ENCODE measurements at regions not wholly inside any gene's neighbourhood (a gene's known extent, or its start where the extent isn't known, plus 50 kb on each side); places are given as distances from the start of the nearest gene placed in this dataset.

DNA sequence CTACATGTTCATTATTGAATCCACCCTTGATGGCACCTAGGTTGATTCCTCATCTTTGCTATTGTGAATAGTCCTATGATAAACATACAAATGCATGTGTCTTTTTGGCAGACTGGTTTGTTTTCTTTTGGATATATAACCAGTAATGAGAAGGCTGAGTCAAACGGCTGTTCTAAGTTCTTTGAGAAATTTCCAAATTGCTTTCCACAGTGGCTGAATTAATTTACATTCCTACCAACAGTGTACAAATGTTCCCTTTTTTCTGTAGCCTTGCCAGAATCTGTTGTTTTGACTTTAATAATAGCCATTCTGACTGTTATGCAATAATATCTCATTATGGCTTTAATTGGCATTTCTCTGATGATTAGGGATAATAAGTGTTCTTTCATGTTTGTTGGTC is 184.9 kb downstream of the CASP12 start:
- Histone ChIP-seq H3K4me3 (no peak overlapping the region), H3K27ac (no peak overlapping the region)
- DNase-seq (ENCODE audit: low spot score) = no peak
- TF ChIP-seq, protein P1, sequence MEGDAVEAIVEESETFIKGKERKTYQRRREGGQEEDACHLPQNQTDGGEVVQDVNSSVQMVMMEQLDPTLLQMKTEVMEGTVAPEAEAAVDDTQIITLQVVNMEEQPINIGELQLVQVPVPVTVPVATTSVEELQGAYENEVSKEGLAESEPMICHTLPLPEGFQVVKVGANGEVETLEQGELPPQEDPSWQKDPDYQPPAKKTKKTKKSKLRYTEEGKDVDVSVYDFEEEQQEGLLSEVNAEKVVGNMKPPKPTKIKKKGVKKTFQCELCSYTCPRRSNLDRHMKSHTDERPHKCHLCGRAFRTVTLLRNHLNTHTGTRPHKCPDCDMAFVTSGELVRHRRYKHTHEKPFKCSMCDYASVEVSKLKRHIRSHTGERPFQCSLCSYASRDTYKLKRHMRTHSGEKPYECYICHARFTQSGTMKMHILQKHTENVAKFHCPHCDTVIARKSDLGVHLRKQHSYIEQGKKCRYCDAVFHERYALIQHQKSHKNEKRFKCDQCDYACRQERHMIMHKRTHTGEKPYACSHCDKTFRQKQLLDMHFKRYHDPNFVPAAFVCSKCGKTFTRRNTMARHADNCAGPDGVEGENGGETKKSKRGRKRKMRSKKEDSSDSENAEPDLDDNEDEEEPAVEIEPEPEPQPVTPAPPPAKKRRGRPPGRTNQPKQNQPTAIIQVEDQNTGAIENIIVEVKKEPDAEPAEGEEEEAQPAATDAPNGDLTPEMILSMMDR (IDR thresholded peaks at IDR 0.05) = no peak

DNA sequence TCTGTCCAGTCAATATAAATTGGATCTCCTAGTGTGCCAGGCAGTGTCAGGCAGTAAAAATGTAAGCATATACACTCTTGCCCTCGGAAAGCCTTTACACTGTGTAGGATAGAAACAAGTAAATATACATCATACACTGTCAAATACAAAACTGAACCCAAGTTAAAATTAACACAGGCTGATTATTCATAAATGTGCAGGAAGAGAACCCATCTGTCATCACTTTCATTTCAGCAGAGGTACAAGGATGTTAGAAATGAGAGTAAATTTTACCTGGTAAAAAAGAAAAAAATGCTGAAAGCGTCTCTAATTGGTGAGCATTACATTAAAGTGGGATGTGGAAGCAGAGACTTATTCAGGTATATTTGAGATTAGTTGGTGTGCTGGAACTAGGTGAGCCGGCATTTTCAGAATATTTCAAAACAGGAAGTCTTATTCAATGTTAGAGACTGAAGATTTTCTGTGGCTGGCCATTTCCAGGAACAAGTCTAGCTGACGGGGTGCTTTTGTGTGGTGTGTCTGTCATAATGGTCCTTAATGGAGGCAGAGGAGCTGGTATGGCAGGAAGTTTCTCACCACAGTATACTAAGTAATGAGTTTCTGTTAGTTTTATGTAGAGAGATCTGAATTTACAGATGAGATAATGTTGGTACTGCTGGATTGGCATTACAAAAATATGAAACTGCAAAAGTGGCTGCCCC is 192.6 kb downstream of the CASP12 start:
- H3K27ac ChIP-seq = peak overlapping the region in 1 of 2 donors; percentile 1
- H3K4me3 ChIP-seq = no peak overlapping the region
- TF ChIP-seq, protein P1 (IDR thresholded peaks at IDR 0.05) = no peak
- DNase-seq (ENCODE audit: low spot score) = no peak

DNA sequence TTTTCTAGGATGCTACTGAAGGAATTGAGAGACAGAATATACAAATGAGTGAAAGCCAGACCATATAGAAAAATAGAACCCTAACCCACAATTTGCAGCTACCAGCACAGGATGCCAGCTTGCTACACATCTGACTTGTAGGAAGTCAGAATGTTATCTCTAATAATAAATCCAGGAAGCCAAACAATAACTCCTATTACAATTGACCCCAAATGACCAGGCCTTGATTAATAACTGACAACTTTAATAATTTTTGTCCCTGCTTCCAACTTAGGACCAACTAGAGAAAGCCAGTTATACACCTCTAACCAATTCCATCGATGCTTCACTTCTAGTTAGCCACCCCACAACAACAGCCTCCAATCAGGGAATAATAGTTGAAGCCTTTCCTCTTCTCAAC is 193.4 kb downstream of the CASP12 start:
- peak overlapping the region in 1 of 2 donors; percentile 1 for H3K27ac ChIP-seq
- no peak overlapping the region for H3K4me3 ChIP-seq
- DNase-seq (ENCODE audit: low spot score) = no peak
- TF ChIP-seq, protein P1 (IDR thresholded peaks at IDR 0.05) = no peak

DNA sequence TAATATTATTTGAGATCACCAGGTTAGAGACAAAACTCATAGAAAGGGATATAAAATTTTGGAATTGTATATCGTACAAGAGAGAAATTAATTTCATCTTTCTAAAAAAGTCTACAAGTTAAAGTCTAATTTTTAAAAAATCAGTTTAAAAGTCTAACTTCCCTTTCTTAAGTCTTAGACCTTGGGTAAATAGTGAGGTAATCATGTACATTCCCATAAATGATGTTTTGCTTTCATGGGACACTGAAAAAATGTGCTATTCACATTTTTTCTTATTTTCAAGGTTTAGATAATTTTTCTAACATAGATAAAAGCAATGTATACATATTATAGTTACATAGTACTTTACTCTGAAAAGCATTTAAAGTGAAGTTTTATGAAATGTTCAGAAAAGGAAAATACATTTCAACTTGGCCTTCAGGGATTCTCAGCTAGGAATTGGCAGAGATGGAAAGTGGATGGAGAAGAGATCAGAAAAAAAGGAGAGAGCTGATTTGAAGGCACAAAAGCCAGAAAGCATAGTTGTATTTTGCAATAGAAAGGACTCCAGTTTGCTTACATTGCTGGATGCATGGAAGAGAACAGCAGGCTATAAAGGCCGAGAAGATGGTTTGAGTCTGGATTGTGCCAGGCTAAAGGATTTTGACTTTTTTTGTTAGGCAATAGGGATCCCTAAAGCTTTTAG is 194.0 kb downstream of the CASP12 start:
- Histone ChIP-seq H3K27ac (no peak overlapping the region), H3K4me3 (no peak overlapping the region)
- TF ChIP-seq, protein P1 (IDR thresholded peaks at IDR 0.05) = no peak
- no peak for DNase-seq (ENCODE audit: low spot score)

DNA sequence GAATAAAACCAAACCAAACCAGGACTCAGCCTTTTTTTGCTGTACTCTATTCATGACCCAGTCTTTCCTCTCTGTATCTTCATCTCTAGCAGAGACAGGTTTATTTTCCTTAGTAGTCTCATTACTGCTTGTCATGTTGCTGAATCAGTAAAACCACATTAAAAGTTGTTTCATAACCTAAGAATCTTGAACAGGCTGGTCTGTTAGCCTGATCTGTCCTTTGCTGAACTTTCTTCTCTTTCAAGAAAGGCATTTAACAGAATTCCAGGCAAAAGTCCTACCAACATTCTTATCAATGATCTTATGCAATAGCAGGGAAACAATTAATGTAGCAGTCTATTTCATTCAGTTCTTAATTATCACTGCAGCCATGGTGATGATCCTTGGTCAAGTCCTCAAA is 197.7 kb downstream of the CASP12 start:
- H3K27ac ChIP-seq = no peak overlapping the region
- TF ChIP-seq, protein P1 (IDR thresholded peaks at IDR 0.05) = no peak

DNA sequence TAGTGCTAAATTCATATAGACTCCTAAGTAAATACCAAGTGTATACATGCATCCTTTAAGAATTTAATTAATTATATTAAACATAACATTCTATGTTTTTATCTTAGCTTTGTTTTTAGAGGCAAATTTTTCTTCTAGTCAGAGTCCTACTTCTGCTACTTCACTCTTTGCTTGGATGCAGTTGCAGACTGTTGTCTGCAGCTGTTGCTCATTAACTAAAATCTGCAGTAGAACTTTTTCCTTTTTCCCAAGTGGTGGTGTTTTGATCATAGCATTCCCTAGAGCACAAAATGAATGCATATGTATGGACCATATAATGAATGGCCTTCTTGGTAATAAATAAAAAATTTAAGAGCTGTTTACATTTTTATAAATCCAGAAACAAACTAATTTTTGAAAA is 198.3 kb downstream of the CASP12 start:
- H3K27ac ChIP-seq = no peak overlapping the region
- H3K4me3 ChIP-seq = no peak overlapping the region
- DNase-seq (ENCODE audit: low spot score) = no peak
- TF ChIP-seq, protein P1 (IDR thresholded peaks at IDR 0.05) = no peak

More for the DNA sequence above, 197.7 kb downstream of the CASP12 start:
- no peak for DNase-seq (ENCODE audit: low spot score)
- H3K4me3 ChIP-seq = no peak overlapping the region

DNA sequence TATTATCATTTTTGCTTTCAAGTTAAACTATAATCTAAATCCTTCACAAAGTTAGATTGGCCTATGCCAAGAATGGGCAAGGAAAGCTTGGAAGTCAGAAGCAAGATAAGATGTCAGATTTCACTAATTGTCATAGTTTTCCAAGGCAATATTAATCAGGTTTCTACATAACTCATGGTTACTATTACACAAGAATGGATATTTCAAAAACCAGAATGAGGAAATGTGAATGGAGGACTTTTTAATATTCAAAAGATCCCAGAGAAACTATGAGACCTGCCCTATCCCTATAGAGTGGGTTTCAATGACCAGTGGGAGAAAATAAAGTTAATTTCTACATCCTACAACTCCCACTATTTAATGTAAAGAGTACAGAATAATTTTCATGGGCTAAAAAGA is 203.2 kb downstream of the CASP12 start:
- no peak for DNase-seq (ENCODE audit: low spot score)
- Histone ChIP-seq H3K4me3 (no peak overlapping the region), H3K27ac (no peak overlapping the region)
- TF ChIP-seq, protein P1 (IDR thresholded peaks at IDR 0.05) = no peak

Measured in coronary artery (tissue), 2 donors.